Prostate gland (tissue), 2 donors: ENCODE measurements at regions not wholly inside any gene's neighbourhood (a gene's known extent, or its start where the extent isn't known, plus 50 kb on each side); places are given as distances from the start of the nearest gene placed in this dataset.

Source experiments
- POLR2A ChIP-seq: fragments of 450-650 bp; IDR thresholded peaks from one replicate; pipeline ENCODE4 v1.6.1; 2016; ENCODE audit warnings: antibody characterized with exemption, mild to moderate bottlenecking
- TF ChIP-seq, protein P1 (sequence below), 4 experiments: fragments of 200-600 bp in 2 of 4; fragments of 450-650 bp in 2 of 4; sonication (generic) in 2 of 4; IDR thresholded peaks; 1 replicate in 3 of 4; 2 replicates in 1 of 4; pipeline ENCODE4 v1.5.1; 2016 to 2019; ENCODE audit warnings: antibody characterized with exemption in 4 of 4, mild to moderate bottlenecking in 2 of 4, moderate library complexity in 2 of 4

GRCh38 chr4:61041527-61041926 is 158.6 kb upstream of the ADGRL3 start:
- TF ChIP-seq, protein P1, sequence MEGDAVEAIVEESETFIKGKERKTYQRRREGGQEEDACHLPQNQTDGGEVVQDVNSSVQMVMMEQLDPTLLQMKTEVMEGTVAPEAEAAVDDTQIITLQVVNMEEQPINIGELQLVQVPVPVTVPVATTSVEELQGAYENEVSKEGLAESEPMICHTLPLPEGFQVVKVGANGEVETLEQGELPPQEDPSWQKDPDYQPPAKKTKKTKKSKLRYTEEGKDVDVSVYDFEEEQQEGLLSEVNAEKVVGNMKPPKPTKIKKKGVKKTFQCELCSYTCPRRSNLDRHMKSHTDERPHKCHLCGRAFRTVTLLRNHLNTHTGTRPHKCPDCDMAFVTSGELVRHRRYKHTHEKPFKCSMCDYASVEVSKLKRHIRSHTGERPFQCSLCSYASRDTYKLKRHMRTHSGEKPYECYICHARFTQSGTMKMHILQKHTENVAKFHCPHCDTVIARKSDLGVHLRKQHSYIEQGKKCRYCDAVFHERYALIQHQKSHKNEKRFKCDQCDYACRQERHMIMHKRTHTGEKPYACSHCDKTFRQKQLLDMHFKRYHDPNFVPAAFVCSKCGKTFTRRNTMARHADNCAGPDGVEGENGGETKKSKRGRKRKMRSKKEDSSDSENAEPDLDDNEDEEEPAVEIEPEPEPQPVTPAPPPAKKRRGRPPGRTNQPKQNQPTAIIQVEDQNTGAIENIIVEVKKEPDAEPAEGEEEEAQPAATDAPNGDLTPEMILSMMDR (IDR thresholded peaks at IDR 0.05) = no peak
- no peak for TF ChIP-seq POLR2A
